CD4-positive, alpha-beta T cell treated with Interleukin-17A for 1 hour (primary cell): ENCODE measurements at regions not wholly inside any gene's neighbourhood (a gene's known extent, or its start where the extent isn't known, plus 50 kb on each side); places are given as distances from the start of the nearest gene placed in this dataset.
A peak's percentile ranks its signal among the peaks of the same experiment; 100 is the strongest.

ENCODE experiments used
- DNase-seq: peaks from one replicate; pipeline ENCODE4 v3.0.0-alpha.2; 2020

DNA sequence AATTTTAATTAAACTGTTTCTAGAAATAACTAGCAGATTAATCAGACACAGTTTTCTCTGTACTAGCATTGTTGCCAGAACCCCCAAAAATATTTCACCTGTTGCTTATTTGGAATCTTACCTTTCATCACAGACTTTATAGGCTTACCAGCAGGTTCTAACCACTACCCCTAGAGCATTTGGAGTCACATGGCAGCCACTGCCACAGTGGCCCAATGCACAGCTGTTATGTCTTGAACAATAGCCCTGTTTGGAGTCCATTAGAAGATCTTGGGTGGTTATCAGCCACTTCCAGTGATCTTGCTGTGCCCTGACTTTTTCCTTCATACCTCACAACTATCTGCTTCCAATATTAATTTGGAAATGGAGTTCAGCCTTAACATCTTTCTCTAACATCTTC is 186.2 kb upstream of the TANK start:
- DNase-seq: no peak

DNA sequence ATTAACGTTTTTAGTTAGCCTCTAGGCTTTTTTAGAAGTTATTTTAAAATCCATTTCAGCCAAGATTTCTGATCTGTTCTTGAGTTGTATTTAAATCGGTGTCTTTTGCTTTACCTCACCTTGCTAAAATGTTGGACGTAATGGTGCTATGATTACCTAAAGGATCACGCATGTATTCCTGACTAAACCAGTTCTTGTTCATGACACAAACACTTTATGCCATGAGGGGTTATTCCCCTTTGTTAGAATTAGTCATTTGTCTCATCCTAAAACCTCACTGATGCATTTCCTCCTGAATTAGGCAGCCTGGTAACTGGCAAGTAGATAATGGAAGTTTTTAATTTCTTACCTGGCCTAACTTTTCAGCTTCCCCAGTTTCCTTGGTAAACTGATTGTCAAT is 185.4 kb upstream of the TANK start:
- DNase-seq: no peak

DNA sequence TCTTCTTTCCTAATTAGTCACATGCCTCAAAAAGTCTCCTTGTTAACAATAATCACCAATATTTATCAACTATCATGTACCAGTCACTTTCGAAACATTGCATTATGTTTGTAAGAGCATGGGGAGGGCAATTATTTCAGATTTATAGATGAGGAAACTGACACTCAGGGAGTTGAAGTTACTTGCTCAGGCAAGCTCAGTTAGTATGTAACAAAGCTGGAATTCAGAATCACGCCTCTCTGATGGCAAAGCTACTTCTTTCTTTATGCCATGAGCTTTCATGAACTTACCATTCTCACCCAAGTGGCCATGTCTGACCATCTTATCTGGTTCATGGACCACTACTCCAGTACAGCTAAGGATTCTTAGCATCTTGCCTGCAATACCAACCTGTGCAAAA is 183.4 kb upstream of the TANK start:
- DNase-seq: no peak

DNA sequence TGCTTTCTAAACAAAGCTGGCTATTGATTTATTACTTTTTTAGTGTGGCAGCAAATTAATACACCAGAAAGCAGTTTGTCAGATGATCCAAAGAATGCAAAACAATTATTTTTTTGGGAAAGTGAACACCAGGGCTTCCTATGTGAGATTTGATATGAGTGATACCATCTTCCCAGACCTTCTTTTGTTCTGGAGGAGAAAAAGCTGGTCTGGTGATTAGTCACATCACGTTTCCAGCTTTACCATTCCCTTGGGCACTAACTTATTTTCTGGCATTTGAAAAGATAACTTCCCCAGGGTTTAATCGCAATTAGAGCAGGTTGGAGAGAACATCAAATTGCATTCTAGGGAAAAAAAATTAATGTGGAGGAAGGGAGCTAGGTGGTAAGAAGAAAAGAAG is 182.9 kb upstream of the TANK start:
- DNase-seq: no peak

GRCh38 chr2:160977854-160978253 is 182.4 kb upstream of the TANK start:
- DNase-seq: no peak

GRCh38 chr2:160984426-160985077 is 175.7 kb upstream of the TANK start:
- no peak for DNase-seq

- no peak for DNase-seq
Measured at GRCh38 chr2:160989778-160990177, 170.4 kb upstream of the TANK start.

- DNase-seq: no peak
Measured at GRCh38 chr2:160993654-160994061, 166.6 kb upstream of the TANK start.

GRCh38 chr2:160994141-160995002 is 165.9 kb upstream of the TANK start:
- DNase-seq: peak; percentile 83

GRCh38 chr2:160996584-160996983 is 163.6 kb upstream of the TANK start:
- DNase-seq: no peak

DNA sequence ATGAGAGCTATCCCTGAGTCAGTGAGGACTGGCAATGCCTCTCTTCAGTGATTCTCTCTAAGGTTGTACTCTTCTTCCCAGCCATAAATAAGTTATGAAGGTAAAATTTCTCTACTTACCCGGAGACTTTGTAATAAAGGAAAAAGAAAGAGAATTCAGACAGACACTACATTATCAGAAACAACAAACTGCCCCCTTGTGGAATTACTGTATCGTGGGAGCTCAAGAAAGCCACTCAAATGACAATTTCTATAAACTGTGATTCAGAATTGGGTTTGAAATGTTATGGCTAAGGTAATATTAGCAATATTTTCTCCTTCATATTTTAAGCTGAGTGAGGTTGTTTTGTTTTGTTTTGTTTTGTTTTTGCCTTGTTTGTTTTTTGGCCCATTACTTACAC is 155.8 kb upstream of the TANK start:
- DNase-seq: no peak

DNA sequence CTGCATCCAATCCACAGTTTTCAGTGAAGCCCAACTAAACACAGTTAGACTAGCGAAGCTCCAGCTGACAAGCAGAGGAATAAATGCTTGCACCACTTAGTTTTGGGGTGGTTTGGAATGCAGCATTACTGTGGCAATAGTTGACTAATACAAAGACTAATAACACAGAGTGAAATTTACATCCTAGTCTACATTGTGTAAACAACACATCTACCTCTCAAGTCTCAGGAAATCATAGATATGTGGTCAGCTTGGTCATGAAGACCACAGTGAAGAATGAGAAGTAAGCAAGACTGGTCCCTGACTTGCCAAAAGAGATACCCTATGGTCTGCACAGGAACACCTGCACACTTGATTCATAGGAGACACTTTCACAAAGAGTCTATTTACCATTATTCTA is 155.1 kb upstream of the TANK start:
- DNase-seq: no peak

GRCh38 chr2:161008311-161008710 is 151.9 kb upstream of the TANK start:
- DNase-seq: no peak

DNA sequence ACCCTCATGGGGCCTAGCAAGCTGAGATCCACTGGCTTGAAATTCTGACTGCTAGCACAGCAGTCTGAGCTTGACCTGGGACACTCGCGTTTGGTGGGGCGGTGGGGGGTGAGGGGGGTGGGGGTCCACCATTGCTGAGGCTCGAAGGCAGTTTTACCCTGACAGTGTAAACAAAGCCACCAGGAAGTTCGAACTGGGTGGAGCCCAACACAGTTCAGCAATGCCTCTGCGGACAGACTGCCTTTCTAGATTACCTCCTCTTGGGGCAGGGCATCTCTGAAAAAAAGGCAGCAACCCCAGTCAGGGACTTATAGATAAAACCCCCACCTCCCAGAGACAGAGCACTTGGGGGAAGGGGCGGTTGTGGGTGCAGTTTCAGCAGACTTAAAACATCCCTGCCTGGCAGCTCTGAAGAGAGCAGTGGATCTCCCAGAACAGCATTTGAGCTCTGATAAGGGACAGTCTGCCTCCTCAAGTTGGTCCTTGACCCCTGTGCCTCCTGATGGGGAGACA is 149.7 kb upstream of the TANK start:
- DNase-seq: no peak

DNA sequence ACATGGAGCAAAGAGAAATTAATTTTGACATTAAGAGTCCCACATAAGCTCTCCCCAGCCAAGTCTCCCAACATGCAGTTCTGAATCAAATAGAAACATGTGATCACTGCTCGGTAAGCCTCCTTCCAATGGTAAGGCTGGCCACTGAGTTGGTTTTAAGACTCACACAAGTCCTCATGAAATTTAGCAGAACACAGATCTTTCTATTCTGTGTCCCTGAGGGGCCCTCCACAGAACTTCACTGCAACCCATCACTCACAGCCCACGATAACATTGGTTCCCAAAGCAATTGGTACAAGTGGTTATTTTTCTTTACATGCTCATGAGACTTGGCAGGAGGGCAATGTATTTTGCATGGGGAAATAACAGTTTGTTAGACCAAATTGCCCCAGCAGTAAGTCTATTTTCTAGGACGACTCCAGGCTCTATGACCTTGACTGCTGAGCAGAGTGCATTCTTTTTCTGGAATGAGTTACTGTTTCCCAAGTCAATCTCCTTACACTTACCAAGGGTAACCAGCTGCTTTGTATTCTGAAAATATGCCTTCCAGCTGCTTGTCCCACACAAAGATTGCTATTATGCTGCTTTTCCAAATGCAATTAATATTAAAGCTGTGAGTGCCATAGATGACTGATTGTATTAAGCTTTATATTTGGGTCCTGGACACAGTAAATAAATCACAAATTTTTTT is 142.3 kb upstream of the TANK start:
- no peak for DNase-seq

- DNase-seq: no peak
Measured at GRCh38 chr2:161019311-161019710, 140.9 kb upstream of the TANK start.

GRCh38 chr2:161020437-161020836 is 139.8 kb upstream of the TANK start:
- no peak for DNase-seq

DNA sequence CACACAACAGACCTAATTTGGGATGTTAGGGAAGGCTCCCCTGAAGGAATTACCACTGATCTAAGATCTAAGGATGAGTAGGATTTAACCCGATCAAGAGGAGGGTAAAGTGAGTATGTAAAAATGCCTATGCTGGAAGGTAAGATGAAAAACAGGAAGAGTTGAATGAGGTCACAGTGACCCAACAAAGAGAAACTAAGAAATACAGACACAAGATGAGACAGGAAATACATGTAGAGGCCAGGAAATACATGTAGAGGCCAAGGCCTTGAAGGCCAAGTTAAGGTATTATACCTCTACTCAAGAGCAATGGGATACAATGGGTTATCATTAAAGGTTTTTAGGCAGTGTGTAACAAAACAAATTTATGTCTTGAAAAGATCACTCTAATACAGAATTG is 131.6 kb upstream of the TANK start:
- no peak for DNase-seq

GRCh38 chr2:161029321-161029720 is 130.9 kb upstream of the TANK start:
- no peak for DNase-seq

DNA sequence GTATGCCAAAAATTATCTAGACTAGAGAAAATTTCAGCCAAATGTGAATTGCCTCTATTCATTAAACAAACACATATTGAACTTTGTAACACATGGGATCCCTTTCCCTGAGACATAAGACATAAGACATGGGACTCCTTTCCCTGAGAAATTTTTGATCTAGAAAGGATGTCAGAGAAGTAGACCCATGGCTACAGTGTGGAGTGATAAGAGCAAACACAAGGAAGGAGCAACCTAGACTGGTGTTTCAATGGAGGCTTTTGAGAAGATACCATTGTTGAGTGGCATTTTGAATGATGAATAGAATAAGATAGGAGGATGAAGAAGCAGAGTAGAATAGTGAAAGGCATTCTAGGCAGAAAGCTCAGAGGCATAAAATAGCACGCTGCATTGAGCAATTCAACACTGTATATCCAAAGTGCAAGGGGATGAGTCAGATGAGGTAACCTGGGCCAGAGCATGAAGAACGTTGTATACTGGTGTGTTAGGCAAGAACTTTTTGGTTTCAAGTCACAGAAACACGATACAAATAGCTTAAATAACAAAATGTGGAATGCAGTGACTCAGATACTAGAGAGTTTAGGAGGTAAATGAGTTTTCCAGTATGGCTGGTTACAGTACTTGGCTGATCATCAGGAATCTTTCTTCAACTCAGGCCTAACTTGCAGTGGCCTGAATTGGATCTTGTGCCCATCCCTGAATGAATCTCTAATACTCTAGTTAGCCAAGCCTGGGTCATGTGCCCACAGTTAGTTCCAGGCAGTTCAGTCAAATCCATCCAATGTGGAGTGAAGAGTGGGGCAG is 129.8 kb upstream of the TANK start:
- no peak for DNase-seq

- no peak for DNase-seq
Measured at GRCh38 chr2:161031511-161031910, 128.7 kb upstream of the TANK start.

DNA sequence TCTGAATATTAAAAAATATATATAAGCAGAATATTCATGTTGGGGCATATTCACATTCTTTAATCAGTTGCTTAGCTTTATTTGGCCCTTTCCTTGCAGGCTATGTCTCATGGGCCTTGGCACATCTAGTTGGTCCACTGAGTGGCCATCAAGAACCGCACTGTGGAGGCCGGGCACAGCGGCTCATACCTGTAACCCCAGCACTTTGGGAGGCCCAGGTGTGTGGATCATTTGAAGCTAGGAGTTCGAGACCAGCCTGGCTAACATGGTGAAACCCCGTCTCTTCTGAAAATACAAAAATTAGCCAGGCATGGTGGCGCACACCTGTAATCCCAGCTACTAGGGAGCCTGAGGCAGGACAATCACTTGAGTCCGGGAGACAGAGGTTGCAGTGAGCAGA is 127.6 kb upstream of the TANK start:
- DNase-seq: no peak
